ENCODE measurements at regions not wholly inside any gene's neighbourhood (a gene's known extent, or its start where the extent isn't known, plus 50 kb on each side); places are given as distances from the start of the nearest gene placed in this dataset.

GRCh38 chr4:184300816-184301215 is 83.1 kb upstream of the ENPP6 start:
- no peak for TF ChIP-seq CTCF (IDR thresholded peaks at IDR 0.05)
- no peak for TF ChIP-seq EP300 (IDR thresholded peaks at IDR 0.05)
- no peak for TF ChIP-seq POLR2AphosphoS5 (IDR thresholded peaks at IDR 0.05)
- no peak for TF ChIP-seq POLR2A (IDR thresholded peaks at IDR 0.05)
